ENCODE measurements at regions not wholly inside any gene's neighbourhood (a gene's known extent, or its start where the extent isn't known, plus 50 kb on each side); places are given as distances from the start of the nearest gene placed in this dataset.

DNA sequence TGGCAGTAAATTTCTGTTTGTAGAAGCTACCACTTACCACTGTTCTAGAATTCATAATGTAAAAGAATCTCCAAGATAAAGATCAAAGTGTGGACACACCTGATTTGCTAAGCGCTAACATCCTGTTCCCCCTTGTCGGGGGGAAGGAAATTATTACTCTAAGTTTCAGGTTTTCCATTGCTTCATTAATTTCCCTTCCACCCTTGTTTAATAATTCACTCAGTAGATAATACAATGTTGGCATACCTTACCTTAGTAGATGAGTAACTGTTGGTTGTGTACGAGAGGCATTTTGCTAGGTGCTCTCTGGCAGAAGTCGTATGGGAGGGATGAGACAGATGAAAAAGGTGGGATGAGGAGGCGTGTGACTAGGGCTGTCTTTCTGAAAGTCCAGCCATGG, 641.2 kb upstream of the ARRDC4 start:
- no peaks in the 10 kb centered on the region for H3K27me3 ChIP-seq (ENCODE audit: low read depth, low read length)
- H3K4me2 ChIP-seq (ENCODE audit: low read length): no peak overlapping the region
- no peaks in the 10 kb centered on the region for H3K4me1 ChIP-seq (ENCODE audit: low read length)
- TF ChIP-seq, protein P1, sequence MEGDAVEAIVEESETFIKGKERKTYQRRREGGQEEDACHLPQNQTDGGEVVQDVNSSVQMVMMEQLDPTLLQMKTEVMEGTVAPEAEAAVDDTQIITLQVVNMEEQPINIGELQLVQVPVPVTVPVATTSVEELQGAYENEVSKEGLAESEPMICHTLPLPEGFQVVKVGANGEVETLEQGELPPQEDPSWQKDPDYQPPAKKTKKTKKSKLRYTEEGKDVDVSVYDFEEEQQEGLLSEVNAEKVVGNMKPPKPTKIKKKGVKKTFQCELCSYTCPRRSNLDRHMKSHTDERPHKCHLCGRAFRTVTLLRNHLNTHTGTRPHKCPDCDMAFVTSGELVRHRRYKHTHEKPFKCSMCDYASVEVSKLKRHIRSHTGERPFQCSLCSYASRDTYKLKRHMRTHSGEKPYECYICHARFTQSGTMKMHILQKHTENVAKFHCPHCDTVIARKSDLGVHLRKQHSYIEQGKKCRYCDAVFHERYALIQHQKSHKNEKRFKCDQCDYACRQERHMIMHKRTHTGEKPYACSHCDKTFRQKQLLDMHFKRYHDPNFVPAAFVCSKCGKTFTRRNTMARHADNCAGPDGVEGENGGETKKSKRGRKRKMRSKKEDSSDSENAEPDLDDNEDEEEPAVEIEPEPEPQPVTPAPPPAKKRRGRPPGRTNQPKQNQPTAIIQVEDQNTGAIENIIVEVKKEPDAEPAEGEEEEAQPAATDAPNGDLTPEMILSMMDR (IDR thresholded peaks at IDR 0.05; ENCODE audit: low read depth, low read length): no peak
- no peak for TF ChIP-seq EZH2phosphoT487 (IDR thresholded peaks at IDR 0.05; ENCODE audit: low read depth)
- H4K20me1 ChIP-seq (ENCODE audit: insufficient read depth, low read length): no peaks in the 10 kb centered on the region
- no peak overlapping the region for H3K27ac ChIP-seq (ENCODE audit: low read length)
- H3K9ac ChIP-seq (ENCODE audit: low read length): no peak overlapping the region
- no peaks in the 10 kb centered on the region for H3K9me3 ChIP-seq (ENCODE audit: insufficient read depth, low read length)
- H2AFZ ChIP-seq (ENCODE audit: low read depth, low read length): no peak overlapping the region
- H3K4me3 ChIP-seq (ENCODE audit: low read length): no peak overlapping the region
- H3K36me3 ChIP-seq (replicated peaks; ENCODE audit: low read depth, low read length): no peaks in the 10 kb centered on the region
- H3K79me2 ChIP-seq (ENCODE audit: low read length): no peaks in the 10 kb centered on the region

DNA sequence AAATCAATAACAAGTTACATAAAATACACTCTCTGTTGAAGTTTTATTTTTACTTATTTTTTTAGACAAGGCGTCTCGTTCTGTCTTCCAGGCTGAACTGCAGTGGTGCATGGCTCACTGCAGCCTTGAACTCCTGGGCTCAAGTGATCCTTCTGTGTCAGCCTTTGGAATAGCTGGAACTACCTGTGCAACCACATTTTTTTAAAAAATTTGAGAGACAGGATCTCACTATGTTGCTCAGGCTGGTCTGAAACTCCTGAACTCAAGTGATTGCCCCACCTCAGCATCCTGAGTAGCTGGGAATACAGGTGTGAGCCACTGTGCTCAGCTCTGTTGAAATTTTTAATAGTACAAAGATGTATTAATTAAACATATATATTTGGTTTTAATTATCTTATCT, 614.3 kb upstream of the ARRDC4 start:
- Histone ChIP-seq H3K4me2 (ENCODE audit: low read length) (no peak overlapping the region), H3K27me3 (ENCODE audit: low read depth, low read length) (no peaks in the 10 kb centered on the region), H3K79me2 (ENCODE audit: low read length) (no peaks in the 10 kb centered on the region), H2AFZ (ENCODE audit: low read depth, low read length) (no peak overlapping the region), H3K9ac (ENCODE audit: low read length) (no peak overlapping the region), H3K9me3 (ENCODE audit: insufficient read depth, low read length) (no peaks in the 10 kb centered on the region), H3K27ac (ENCODE audit: low read length) (no peak overlapping the region), H3K4me1 (ENCODE audit: low read length) (no peaks in the 10 kb centered on the region), H3K36me3 (replicated peaks; ENCODE audit: low read depth, low read length) (no peaks in the 10 kb centered on the region), H4K20me1 (ENCODE audit: insufficient read depth, low read length) (no peaks in the 10 kb centered on the region), H3K4me3 (ENCODE audit: low read length) (no peak overlapping the region)
- TF ChIP-seq, protein P1 (IDR thresholded peaks at IDR 0.05; ENCODE audit: low read depth, low read length): no peak
- no peak for TF ChIP-seq EZH2phosphoT487 (IDR thresholded peaks at IDR 0.05; ENCODE audit: low read depth)

DNA sequence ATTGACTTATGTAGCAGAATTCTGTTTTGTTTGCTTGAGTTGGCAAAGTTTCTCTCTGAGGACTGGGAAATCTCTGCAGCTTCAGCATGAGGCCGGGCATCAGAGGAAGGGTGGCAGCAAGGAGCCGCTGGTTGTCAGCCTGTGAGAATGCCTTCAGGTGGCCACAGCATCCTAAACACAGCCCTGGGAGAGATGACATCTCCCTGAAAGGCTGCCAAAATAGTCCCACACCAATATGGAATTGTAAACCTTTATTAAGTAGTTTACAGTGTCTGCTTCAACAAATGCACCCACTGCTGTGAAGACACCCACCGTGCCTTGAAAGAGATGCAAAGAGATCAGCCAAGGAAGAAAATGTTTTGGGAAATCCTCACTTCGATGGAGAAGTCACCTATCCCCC, 609.7 kb upstream of the ARRDC4 start:
- Histone ChIP-seq H3K79me2 (ENCODE audit: low read length) (no peaks in the 10 kb centered on the region), H4K20me1 (ENCODE audit: insufficient read depth, low read length) (no peaks in the 10 kb centered on the region), H2AFZ (ENCODE audit: low read depth, low read length) (no peak overlapping the region), H3K36me3 (replicated peaks; ENCODE audit: low read depth, low read length) (no peaks in the 10 kb centered on the region), H3K9me3 (ENCODE audit: insufficient read depth, low read length) (no peaks in the 10 kb centered on the region), H3K4me2 (ENCODE audit: low read length) (no peak overlapping the region), H3K4me1 (ENCODE audit: low read length) (no peaks in the 10 kb centered on the region), H3K9ac (ENCODE audit: low read length) (no peak overlapping the region), H3K27ac (ENCODE audit: low read length) (no peak overlapping the region), H3K4me3 (ENCODE audit: low read length) (no peak overlapping the region), H3K27me3 (ENCODE audit: low read depth, low read length) (no peaks in the 10 kb centered on the region)
- TF ChIP-seq, protein P1 (IDR thresholded peaks at IDR 0.05; ENCODE audit: low read depth, low read length): no peak
- no peak for TF ChIP-seq EZH2phosphoT487 (IDR thresholded peaks at IDR 0.05; ENCODE audit: low read depth)

DNA sequence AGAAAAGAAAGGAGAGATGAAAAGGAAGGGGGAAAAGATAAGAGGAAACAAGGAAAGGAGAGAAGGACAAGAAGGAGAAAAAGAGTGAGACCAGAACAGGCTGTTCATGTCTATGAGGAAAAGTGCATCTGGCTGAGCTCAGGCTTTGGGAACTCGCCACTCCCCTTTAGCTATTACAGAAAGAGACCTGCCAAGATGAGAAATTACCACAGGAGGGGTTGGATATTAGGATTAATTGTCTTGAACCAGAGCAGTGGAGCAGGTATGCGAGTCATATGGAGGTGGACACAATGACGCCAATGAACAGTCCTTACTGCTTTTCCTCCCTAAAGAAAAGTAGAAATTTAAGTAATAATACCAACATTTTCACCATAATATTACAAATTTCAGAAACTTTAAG, 577.0 kb upstream of the ARRDC4 start:
- Histone ChIP-seq H3K79me2 (ENCODE audit: low read length) (no peaks in the 10 kb centered on the region), H3K4me1 (ENCODE audit: low read length) (no peaks in the 10 kb centered on the region), H4K20me1 (ENCODE audit: insufficient read depth, low read length) (no peaks in the 10 kb centered on the region), H3K27me3 (ENCODE audit: low read depth, low read length) (no peaks in the 10 kb centered on the region), H3K4me2 (ENCODE audit: low read length) (no peak overlapping the region), H3K36me3 (replicated peaks; ENCODE audit: low read depth, low read length) (no peaks in the 10 kb centered on the region), H3K27ac (ENCODE audit: low read length) (no peak overlapping the region), H2AFZ (ENCODE audit: low read depth, low read length) (no peak overlapping the region), H3K9me3 (ENCODE audit: insufficient read depth, low read length) (no peaks in the 10 kb centered on the region), H3K4me3 (ENCODE audit: low read length) (no peak overlapping the region), H3K9ac (ENCODE audit: low read length) (no peak overlapping the region)
- TF ChIP-seq EZH2phosphoT487 (IDR thresholded peaks at IDR 0.05; ENCODE audit: low read depth): no peak
- TF ChIP-seq, protein P1 (IDR thresholded peaks at IDR 0.05; ENCODE audit: low read depth, low read length): no peak

Measured in OCI-LY3 (cell line).